ENCODE measurements at regions not wholly inside any gene's neighbourhood (a gene's known extent, or its start where the extent isn't known, plus 50 kb on each side); places are given as distances from the start of the nearest gene placed in this dataset.

DNA sequence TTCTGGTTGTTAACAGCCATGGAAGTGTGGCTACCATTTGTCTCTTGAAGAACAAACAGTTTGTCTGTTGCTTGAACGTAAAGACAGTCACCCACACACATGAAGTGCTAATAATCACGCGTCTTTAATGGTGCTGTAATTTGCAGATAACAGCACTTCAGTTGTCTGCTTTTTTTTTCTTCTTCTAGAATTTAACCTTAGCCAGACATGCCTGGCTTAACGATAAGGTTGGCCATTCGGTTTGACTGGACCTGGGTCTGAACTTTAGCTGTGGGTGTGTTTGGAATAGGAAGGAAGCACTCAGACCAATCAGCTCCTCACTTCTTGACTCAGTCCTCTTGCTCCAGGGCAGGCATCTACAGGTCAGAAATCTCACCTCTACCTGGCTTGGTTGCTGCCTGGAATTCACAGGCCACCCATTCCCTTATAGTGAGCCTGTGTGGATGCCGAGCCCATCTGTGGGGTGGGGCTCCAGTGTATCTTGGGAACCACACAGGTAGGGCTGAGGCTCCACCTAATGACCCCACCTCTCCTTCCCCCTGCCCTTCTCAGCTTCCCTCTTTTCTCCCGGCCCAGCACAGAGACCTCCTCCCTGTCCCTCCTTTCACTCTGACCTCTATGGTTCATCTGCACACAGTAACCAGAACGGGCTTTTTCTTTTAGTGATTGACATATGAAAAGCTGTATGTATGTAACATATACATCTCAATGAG, 246.4 kb upstream of the PWP1 start:
- no peak for TF ChIP-seq POLR2A (IDR thresholded peaks at IDR 0.05)
- TF ChIP-seq, protein P1, sequence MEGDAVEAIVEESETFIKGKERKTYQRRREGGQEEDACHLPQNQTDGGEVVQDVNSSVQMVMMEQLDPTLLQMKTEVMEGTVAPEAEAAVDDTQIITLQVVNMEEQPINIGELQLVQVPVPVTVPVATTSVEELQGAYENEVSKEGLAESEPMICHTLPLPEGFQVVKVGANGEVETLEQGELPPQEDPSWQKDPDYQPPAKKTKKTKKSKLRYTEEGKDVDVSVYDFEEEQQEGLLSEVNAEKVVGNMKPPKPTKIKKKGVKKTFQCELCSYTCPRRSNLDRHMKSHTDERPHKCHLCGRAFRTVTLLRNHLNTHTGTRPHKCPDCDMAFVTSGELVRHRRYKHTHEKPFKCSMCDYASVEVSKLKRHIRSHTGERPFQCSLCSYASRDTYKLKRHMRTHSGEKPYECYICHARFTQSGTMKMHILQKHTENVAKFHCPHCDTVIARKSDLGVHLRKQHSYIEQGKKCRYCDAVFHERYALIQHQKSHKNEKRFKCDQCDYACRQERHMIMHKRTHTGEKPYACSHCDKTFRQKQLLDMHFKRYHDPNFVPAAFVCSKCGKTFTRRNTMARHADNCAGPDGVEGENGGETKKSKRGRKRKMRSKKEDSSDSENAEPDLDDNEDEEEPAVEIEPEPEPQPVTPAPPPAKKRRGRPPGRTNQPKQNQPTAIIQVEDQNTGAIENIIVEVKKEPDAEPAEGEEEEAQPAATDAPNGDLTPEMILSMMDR (IDR thresholded peaks at IDR 0.05): no peak
- Histone ChIP-seq H3K27me3 (no peaks in the 10 kb centered on the region), H3K4me3 (no peak overlapping the region), H3K27ac (peak overlapping the region in 2 of 4 donors; percentile 21 to 65), H3K9me3 (no peaks in the 10 kb centered on the region), H3K4me1 (peaks cover 0 to 4% (median 0%) of the 10 kb centered on the region in 4 donors), H3K36me3 (no peaks in the 10 kb centered on the region)
- DNase-seq: peak in 1 of 3 donors; percentile 64

DNA sequence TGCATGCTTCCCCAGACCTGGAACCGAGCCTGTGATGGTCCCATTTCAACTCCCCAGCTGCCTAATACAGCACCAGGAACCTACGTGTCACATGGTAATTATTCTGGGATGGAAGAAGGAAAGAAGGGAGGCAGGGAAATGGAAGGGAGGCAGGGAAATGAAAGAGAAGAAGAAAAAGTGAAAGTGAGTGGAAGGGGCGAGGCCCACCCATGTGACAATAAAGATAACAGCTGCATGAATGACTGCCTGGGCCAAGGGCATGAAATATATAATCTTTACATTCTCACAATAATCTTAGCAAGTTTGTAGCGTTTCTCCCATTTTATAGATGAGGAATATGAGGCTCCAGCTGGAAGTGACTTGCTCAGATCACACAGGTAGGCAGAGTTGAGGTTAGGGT, 245.0 kb upstream of the PWP1 start:
- Histone ChIP-seq H3K9me3 (no peaks in the 10 kb centered on the region), H3K27me3 (no peaks in the 10 kb centered on the region), H3K4me3 (no peak overlapping the region), H3K4me1 (peaks cover 0 to 4% (median 0%) of the 10 kb centered on the region in 4 donors), H3K27ac (peak overlapping the region in 1 of 4 donors; percentile 53), H3K36me3 (no peaks in the 10 kb centered on the region)
- no peak for TF ChIP-seq POLR2A (IDR thresholded peaks at IDR 0.05)
- TF ChIP-seq, protein P1 (IDR thresholded peaks at IDR 0.05): no peak
- DNase-seq: no peak

DNA sequence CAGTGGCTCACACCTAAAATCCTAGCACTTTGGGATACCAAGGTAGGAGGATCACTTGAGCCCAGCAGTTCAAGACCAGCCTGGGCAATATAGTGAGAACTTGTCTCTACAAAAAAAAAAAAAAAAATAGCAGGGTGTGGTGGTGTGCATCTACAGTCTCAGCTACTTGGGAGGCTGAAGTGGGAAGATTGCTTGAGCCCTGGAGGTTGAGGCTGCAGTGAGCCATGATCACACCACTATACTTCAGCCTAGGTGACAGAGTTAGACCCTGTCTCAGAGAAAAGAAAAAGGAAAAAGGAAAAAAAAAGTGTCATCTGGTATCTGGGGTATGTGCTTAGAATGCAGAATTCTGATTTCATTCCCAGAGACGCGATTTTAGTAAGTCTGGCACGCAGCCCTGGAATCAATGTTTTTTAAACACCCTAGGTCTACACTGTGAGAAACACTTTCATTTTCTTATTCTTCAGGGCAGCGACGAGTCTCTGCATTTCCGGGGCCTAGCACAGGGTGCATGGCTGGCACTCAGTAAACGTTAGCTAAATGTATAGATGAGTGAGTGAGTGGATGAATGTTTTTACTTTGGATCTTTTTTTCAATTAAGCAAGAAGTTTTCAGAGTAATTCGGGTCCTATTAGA, 243.8 kb upstream of the PWP1 start:
- H3K36me3 ChIP-seq: no peaks in the 10 kb centered on the region
- TF ChIP-seq POLR2A (IDR thresholded peaks at IDR 0.05): no peak
- TF ChIP-seq, protein P1 (IDR thresholded peaks at IDR 0.05): no peak
- H3K4me3 ChIP-seq: peak overlapping the region in 2 of 4 donors; percentile 2 to 25
- H3K4me1 ChIP-seq: peaks cover 0 to 4% (median 0%) of the 10 kb centered on the region in 4 donors
- no peaks in the 10 kb centered on the region for H3K9me3 ChIP-seq
- no peak overlapping the region for H3K27ac ChIP-seq
- peak in 1 of 3 donors; percentile 53 for DNase-seq
- no peaks in the 10 kb centered on the region for H3K27me3 ChIP-seq

DNA sequence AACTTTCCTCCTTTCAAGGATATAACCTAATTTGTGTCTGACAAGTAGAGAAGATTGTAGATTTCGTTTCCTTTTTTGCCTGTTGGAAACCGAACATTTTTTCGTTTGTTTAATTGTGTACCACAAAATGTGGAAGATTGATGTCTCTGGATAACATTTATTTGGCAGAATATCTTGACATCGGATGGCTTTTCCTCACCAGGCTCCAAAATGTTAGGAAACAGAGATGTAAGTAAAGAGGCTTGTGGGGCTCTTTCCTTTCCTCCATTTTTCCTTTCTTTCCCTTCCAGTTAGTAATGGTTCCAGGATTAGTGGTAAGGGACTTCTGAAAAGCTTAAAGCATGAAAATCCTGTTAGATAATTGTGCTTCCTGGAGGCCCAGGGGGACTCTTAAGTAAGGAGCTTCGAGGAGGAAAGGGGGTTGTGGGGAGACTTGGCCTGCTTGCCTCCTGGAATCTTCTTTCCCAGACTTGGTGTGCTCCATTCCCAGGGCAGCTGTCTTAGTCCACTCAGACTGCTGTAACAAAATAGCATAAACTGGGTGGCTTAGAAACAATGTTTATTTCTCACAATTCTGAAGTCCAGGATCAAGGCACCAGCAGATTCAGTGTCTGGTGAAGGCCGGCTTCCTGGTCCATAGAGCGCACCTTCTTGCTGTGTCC, 243.1 kb upstream of the PWP1 start:
- Histone ChIP-seq H3K27ac (no peak overlapping the region), H3K27me3 (no peaks in the 10 kb centered on the region), H3K36me3 (no peaks in the 10 kb centered on the region), H3K4me3 (peak overlapping the region in 2 of 4 donors; percentile 2 to 25), H3K9me3 (no peaks in the 10 kb centered on the region), H3K4me1 (peaks cover 0 to 4% (median 0%) of the 10 kb centered on the region in 4 donors)
- no peak for TF ChIP-seq POLR2A (IDR thresholded peaks at IDR 0.05)
- TF ChIP-seq, protein P1 (IDR thresholded peaks at IDR 0.05): no peak
- DNase-seq: no peak

DNA sequence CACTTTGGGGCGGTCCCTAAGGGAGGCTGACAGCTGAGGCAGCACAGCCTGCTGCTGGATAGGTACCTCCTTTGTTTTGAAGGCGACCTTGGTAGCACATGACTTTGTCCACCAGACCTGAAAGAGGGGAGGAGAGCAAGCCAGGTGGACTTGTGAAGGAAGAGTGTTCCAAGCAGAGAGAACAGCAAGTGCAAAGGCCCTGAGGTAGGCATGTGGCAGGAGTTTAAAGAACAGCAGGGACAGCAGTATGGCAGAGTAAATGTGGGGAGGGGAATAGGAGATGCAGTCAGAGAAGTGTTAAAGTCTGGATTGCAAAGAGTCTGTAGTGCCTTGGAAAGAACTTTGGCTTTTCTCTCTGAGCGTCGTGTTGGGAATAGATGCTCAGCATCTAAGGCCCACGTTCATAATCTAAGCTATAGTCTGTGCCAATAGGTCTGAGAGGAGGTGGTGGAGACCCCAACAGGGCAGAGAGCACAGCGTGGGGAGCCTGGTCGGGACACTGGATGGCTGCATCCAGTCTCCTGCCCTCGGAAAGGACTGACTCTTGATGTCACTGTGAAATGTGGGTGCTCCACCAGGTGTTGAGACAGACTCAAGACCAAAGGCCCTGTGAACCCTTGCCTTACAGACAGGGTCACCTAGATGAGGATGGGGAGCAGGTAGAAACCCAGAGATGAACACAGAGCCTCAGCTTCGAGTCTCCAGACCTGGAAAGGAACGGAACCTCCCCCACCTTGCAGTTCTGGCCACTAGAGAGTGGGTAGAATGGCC, 242.1 kb upstream of the PWP1 start:
- no peaks in the 10 kb centered on the region for H3K27me3 ChIP-seq
- no peak overlapping the region for H3K4me3 ChIP-seq
- DNase-seq: no peak
- H3K9me3 ChIP-seq: no peaks in the 10 kb centered on the region
- H3K36me3 ChIP-seq: no peaks in the 10 kb centered on the region
- TF ChIP-seq, protein P1 (IDR thresholded peaks at IDR 0.05): no peak
- no peak for TF ChIP-seq POLR2A (IDR thresholded peaks at IDR 0.05)
- H3K27ac ChIP-seq: no peak overlapping the region
- peaks cover 0 to 4% (median 0%) of the 10 kb centered on the region in 4 donors for H3K4me1 ChIP-seq

All from Peyer's patch (tissue), 4 donors.